Activated B cell treated with CpG ODN at 0.5 μM for 24 hours (primary cell): ENCODE measurements at regions not wholly inside any gene's neighbourhood (a gene's known extent, or its start where the extent isn't known, plus 50 kb on each side); places are given as distances from the start of the nearest gene placed in this dataset.

ENCODE experiments used
- ATAC-seq: fragments of 200-7000 bp; cut with Tn5 transposase; one replicate; pipeline ENCODE4 v1.10.0; 2021; ENCODE audit warnings: low read depth, mild to moderate bottlenecking, moderate library complexity
- CTCF ChIA-PET: fragments of 350-600 bp; sonication (Branson Sonifier 250); formaldehyde crosslinking; loops from one replicate; lab custom pipeline; 2021; ENCODE audit warnings: antibody characterized with exemption; lab: Charles Lee
- POLR2A ChIA-PET: fragments of 350-600 bp; sonication (Branson Sonifier 250); formaldehyde crosslinking; loops from one replicate; lab custom pipeline; 2021; ENCODE audit warnings: antibody characterized with exemption; lab: Charles Lee
- DNase-seq: peaks from one replicate; pipeline ENCODE4 v3.0.0; 2022
- H3K27ac Mint-ChIP-seq: one replicate; pipeline ENCODE4 v1.8.0; 2020; ENCODE audit warnings: mixed read lengths
- H3K27me3 Mint-ChIP-seq: one replicate; pipeline ENCODE4 v1.8.0; 2021; ENCODE audit warnings: mixed read lengths
- H3K36me3 Mint-ChIP-seq: one replicate; pipeline ENCODE4 v1.8.0; 2021; ENCODE audit warnings: low read depth, mixed read lengths
- H3K4me1 Mint-ChIP-seq: one replicate; pipeline ENCODE4 v1.8.0; 2021; ENCODE audit warnings: mixed read lengths
- H3K4me3 Mint-ChIP-seq: one replicate; pipeline ENCODE4 v1.8.0; 2020; ENCODE audit warnings: mild to moderate bottlenecking, mixed read lengths
- H3K9me3 Mint-ChIP-seq: one replicate; pipeline ENCODE4 v1.8.0; 2020; ENCODE audit warnings: mixed read lengths
- intact Hi-C: fragments of 100-400 bp; cut with micrococcal nuclease; formaldehyde crosslinking; loops from one replicate; pipeline ENCODE4 v1.15.1; 2024
- TF ChIP-seq, protein P1 (sequence below): fragments of 200-600 bp; IDR thresholded peaks from one replicate; pipeline ENCODE4 v1.8.0; 2022; ENCODE audit warnings: antibody characterized with exemption, mild to moderate bottlenecking

DNA sequence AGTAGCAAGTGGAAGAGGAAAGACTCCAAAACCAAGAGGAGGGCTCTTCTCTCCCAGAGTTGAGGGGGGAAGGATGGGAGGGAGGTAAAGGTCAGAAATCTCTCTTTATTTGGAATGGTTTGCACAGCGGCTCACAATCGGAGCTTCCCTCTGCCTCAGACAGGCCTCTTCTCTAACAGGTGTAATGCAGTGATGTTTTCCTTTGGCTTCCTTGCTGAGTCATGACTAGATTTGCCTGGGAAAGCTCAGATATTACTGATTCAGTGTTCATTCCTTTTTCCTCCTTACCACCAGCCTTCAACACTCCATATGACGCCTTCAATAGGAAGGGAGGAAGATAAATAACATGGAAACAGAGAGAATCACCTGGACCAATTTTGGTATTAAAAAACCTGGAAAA is 136.6 kb downstream of the RNF152 start:
- Mint-ChIP-seq H3K27ac (no peak overlapping the region), H3K9me3 (no peaks in the 10 kb centered on the region), H3K27me3 (peaks cover 3% of the 10 kb centered on the region), H3K4me3 (no peak overlapping the region), H3K4me1 (no peaks in the 10 kb centered on the region), H3K36me3 (no peaks in the 10 kb centered on the region)
- CTCF ChIA-PET, result no interaction called here
- POLR2A ChIA-PET, result no interaction called here
- TF ChIP-seq, protein P1, sequence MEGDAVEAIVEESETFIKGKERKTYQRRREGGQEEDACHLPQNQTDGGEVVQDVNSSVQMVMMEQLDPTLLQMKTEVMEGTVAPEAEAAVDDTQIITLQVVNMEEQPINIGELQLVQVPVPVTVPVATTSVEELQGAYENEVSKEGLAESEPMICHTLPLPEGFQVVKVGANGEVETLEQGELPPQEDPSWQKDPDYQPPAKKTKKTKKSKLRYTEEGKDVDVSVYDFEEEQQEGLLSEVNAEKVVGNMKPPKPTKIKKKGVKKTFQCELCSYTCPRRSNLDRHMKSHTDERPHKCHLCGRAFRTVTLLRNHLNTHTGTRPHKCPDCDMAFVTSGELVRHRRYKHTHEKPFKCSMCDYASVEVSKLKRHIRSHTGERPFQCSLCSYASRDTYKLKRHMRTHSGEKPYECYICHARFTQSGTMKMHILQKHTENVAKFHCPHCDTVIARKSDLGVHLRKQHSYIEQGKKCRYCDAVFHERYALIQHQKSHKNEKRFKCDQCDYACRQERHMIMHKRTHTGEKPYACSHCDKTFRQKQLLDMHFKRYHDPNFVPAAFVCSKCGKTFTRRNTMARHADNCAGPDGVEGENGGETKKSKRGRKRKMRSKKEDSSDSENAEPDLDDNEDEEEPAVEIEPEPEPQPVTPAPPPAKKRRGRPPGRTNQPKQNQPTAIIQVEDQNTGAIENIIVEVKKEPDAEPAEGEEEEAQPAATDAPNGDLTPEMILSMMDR, result no peak
- no peak for ATAC-seq
- no peak for DNase-seq
- intact Hi-C loops, result no loop called here

DNA sequence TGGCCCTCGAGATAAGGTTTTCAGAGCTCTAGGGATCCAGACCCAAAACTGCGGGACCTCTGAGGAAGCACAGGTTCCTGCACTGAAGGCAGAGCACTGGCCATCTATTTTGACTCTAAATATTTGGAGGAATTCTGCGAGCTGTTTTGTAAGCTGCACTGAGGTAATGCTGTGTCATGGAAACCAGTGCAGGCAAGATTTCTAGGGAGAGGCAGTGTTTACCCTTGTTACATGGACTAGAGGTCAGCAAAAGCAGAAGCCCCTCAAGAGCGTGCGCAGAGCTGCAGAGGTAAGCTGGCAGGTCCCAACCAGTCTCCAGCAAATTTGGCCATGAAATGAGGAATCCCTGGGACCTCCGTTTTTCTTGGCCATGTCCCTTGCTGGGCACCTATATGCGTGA is 137.3 kb downstream of the RNF152 start:
- Mint-ChIP-seq H3K4me1 (no peaks in the 10 kb centered on the region), H3K9me3 (no peaks in the 10 kb centered on the region), H3K27ac (no peak overlapping the region), H3K27me3 (peaks cover 3% of the 10 kb centered on the region), H3K36me3 (no peaks in the 10 kb centered on the region), H3K4me3 (no peak overlapping the region)
- TF ChIP-seq, protein P1, result no peak
- CTCF ChIA-PET, result no interaction called here
- POLR2A ChIA-PET, result interaction anchor here (0.6 kb wide), 1 partner anchor 324 kb away, joined by 7 read pairs; no protein-coding TSS in a partner anchor
- intact Hi-C loops, result no loop called here
- no peak for ATAC-seq
- no peak for DNase-seq

DNA sequence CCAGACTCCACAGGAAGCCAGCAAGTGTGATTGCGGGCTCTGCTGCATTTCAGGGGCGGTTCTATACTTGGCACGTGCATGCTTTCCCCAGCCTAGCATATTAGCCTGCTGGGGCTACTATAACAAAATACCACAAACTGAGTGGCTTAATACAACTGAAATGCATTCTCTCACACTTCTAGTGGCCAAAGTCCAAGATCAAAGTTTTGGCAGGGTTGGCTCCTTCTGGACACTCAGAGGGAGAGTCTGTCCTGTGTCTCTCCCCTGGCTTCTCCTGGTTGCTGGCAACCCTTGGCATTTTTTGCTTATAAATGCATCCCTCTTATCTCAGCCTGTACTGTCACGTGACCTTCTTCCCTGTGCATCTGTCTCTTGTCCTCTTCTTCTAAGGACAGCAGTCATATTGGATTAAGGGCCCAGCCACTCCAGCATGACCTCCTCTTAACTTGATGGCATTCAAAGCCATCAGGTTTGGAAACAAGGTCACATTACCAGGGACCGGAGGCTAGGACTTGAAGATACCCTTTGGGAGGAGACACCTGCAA is 138.7 kb downstream of the RNF152 start:
- H3K9me3 Mint-ChIP-seq, result no peaks in the 10 kb centered on the region
- intact Hi-C loops, result no loop called here
- CTCF ChIA-PET, result no interaction called here
- no peak for ATAC-seq
- DNase-seq, result no peak
- H3K4me1 Mint-ChIP-seq, result no peaks in the 10 kb centered on the region
- POLR2A ChIA-PET, result no interaction called here
- no peaks in the 10 kb centered on the region for H3K36me3 Mint-ChIP-seq
- TF ChIP-seq, protein P1, result no peak
- H3K4me3 Mint-ChIP-seq, result no peak overlapping the region
- no peak overlapping the region for H3K27ac Mint-ChIP-seq
- H3K27me3 Mint-ChIP-seq, result peaks cover 3% of the 10 kb centered on the region

GRCh38 chr18:61753373-61753772 is 139.4 kb downstream of the RNF152 start:
- no peak overlapping the region for H3K27ac Mint-ChIP-seq
- no peaks in the 10 kb centered on the region for H3K4me1 Mint-ChIP-seq
- no peaks in the 10 kb centered on the region for H3K36me3 Mint-ChIP-seq
- DNase-seq (no peak), ATAC-seq (no peak)
- H3K9me3 Mint-ChIP-seq, result no peaks in the 10 kb centered on the region
- intact Hi-C loops, result no loop called here
- POLR2A ChIA-PET, result no interaction called here
- CTCF ChIA-PET, result no interaction called here
- H3K4me3 Mint-ChIP-seq, result no peak overlapping the region
- TF ChIP-seq, protein P1, result no peak
- H3K27me3 Mint-ChIP-seq, result peaks cover 3% of the 10 kb centered on the region

DNA sequence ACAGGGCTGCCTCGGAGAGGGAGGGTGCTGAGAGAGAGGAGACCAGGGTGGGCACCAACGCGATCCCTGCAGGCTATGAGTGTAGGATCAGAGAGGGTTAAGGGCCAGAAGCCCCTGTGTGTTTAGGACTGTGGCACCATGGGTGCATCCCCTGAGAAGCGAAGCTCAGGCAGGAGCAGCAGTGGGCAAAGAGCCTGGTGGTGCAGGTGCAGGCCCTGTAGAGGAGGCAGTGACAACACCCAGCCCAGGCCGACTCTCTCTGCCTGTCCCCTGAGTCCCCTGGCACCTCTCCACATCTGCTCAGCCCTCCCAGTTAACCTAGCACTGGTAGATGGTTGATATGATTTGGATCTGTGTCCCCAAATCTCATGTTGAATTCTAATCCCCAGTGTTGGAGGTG is 139.8 kb downstream of the RNF152 start:
- intact Hi-C loops, result no loop called here
- H3K9me3 Mint-ChIP-seq, result no peaks in the 10 kb centered on the region
- ChIA-PET CTCF (no interaction called here), POLR2A (no interaction called here)
- no peaks in the 10 kb centered on the region for H3K36me3 Mint-ChIP-seq
- no peak overlapping the region for H3K27ac Mint-ChIP-seq
- TF ChIP-seq, protein P1, result no peak
- no peak overlapping the region for H3K4me3 Mint-ChIP-seq
- H3K27me3 Mint-ChIP-seq, result peaks cover 3% of the 10 kb centered on the region
- ATAC-seq (no peak), DNase-seq (no peak)
- H3K4me1 Mint-ChIP-seq, result no peaks in the 10 kb centered on the region
